Bronchial epithelial cell (primary cell): ENCODE measurements at regions not wholly inside any gene's neighbourhood (a gene's known extent, or its start where the extent isn't known, plus 50 kb on each side); places are given as distances from the start of the nearest gene placed in this dataset.

Experiments
- DNase-seq: peaks from one replicate; pipeline ENCODE4 v3.0.0-alpha.2; 2010; ENCODE audit warnings: low read depth
- FAIRE-seq: peaks from 2 replicates; lab custom pipeline; 2011; peaks lifted over from hg19 to GRCh38; lab: Jason Lieb, UNC
- H3K27me3 ChIP-seq: 2 replicates; pipeline ENCODE4 v1.5.1; 2011; ENCODE audit warnings: low read length; ENCODE audit not compliant: control insufficient read depth, insufficient read depth
- H3K36me3 ChIP-seq: 2 replicates; pipeline ENCODE4 v1.5.1; 2011; ENCODE audit warnings: low read length; ENCODE audit not compliant: control insufficient read depth, insufficient read depth
- H3K4me3 ChIP-seq: 2 replicates; pipeline ENCODE4 v1.5.1; 2011; ENCODE audit warnings: mild to moderate bottlenecking, low read depth, low read length, control low read depth
- CTCF ChIP-seq: IDR thresholded peaks from 2 replicates; pipeline ENCODE4 v1.5.1; 2011; ENCODE audit warnings: mild to moderate bottlenecking, moderate library complexity, low read length, control low read depth, inconsistent platforms; ENCODE audit not compliant: insufficient read depth, severe bottlenecking

GRCh38 chr6:106856227-106856874 lies 118.2 kb downstream of the CD24 start:
- H3K36me3 ChIP-seq: no peaks in the 10 kb centered on the region
- H3K27me3 ChIP-seq: no peaks in the 10 kb centered on the region
- FAIRE-seq: no peak

GRCh38 chr6:106855117-106855516 lies 119.4 kb downstream of the CD24 start:
- no peaks in the 10 kb centered on the region for H3K36me3 ChIP-seq
- no peak for TF ChIP-seq CTCF
- no peak for FAIRE-seq
- H3K4me3 ChIP-seq: no peak overlapping the region
- no peaks in the 10 kb centered on the region for H3K27me3 ChIP-seq
- DNase-seq: no peak

More at GRCh38 chr6:106856227-106856874, 118.2 kb downstream of the CD24 start:
- no peak for DNase-seq
- no peak for TF ChIP-seq CTCF
- no peak overlapping the region for H3K4me3 ChIP-seq

GRCh38 chr6:106849676-106850332 lies 124.7 kb downstream of the CD24 start:
- no peak for TF ChIP-seq CTCF
- FAIRE-seq (no peak), DNase-seq (no peak)
- Histone ChIP-seq H3K27me3 (no peaks in the 10 kb centered on the region), H3K4me3 (no peak overlapping the region), H3K36me3 (no peaks in the 10 kb centered on the region)

- DNase-seq (no peak), FAIRE-seq (no peak)
- Histone ChIP-seq H3K4me3 (no peak overlapping the region), H3K27me3 (no peaks in the 10 kb centered on the region), H3K36me3 (no peaks in the 10 kb centered on the region)
- no peak for TF ChIP-seq CTCF
These were observed 125.4 kb downstream of the CD24 start for GRCh38 chr6:106849120-106849519.

- H3K4me3 ChIP-seq: no peak overlapping the region
- DNase-seq (no peak), FAIRE-seq (no peak)
- no peaks in the 10 kb centered on the region for H3K36me3 ChIP-seq
- no peak for TF ChIP-seq CTCF
- H3K27me3 ChIP-seq: no peaks in the 10 kb centered on the region
These were observed 127.4 kb downstream of the CD24 start for GRCh38 chr6:106847116-106847515.
